WERI-Rb-1 (cell line): ENCODE measurements at regions not wholly inside any gene's neighbourhood (a gene's known extent, or its start where the extent isn't known, plus 50 kb on each side); places are given as distances from the start of the nearest gene placed in this dataset.

Source experiments
- DNase-seq: peaks from one replicate; pipeline ENCODE4 v3.0.0-alpha.2; 2020
- H3K27ac ChIP-seq: fragments of 250-450 bp; sonication (Bioruptor Pico); 2 replicates; pipeline ENCODE4 v1.5.1; 2020; ENCODE audit warnings: mild to moderate bottlenecking, moderate library complexity
- H3K27me3 ChIP-seq: fragments of 250-450 bp; sonication (Bioruptor Pico); 2 replicates; pipeline ENCODE4 v1.5.1; 2021; ENCODE audit warnings: mild to moderate bottlenecking, low read depth, moderate library complexity; ENCODE audit not compliant: insufficient read depth, severe bottlenecking
- H3K36me3 ChIP-seq: fragments of 250-450 bp; sonication (Bioruptor Pico); 2 replicates; pipeline ENCODE4 v1.5.1; 2020; ENCODE audit warnings: mild to moderate bottlenecking, moderate library complexity
- H3K4me3 ChIP-seq: 2 replicates; pipeline ENCODE4 v1.5.1; 2011; ENCODE audit warnings: low read depth, mild to moderate bottlenecking, control low read depth, low read length
- H3K9me3 ChIP-seq: fragments of 250-450 bp; sonication (Bioruptor Pico); 2 replicates; pipeline ENCODE4 v1.5.1; 2021; ENCODE audit warnings: mild to moderate bottlenecking, moderate library complexity; ENCODE audit not compliant: severe bottlenecking
- TF ChIP-seq, protein P1 (sequence below): IDR thresholded peaks from 2 replicates; pipeline ENCODE4 v1.5.1; 2011; ENCODE audit warnings: low read depth, mild to moderate bottlenecking, control low read depth, inconsistent platforms, low read length

DNA sequence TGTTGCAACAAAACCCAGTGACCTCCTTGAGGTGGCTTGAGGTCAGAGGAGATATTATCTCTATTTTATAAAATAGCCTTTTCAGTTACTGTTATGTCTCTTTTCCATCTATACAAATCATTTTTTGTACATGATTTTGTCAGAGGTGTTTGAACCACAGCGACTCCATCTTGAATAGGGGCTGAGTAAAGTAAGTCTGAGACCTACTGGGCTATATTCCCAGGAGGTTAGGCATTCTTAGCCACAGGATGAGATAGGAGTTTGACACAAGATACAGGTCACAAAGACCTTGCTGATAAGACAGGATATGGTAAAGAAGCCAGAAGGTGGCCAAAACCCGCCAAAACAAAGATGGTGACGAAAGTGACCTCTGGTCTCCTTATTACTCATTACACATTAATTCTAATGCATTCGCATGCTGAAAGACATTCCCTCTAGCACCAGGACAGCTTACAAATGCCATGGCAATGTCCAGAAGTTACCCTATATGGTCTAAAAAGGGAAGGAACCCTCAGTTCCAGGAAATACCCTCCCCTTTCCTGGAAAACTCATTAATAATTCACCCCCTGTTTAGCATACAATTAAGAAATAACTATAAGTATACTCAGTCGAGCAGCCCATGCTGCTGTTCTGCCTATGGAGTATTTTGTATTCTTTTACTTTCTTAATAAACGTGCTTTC is 283.9 kb upstream of the ISL1 start:
- Histone ChIP-seq H3K9me3 (no peaks in the 10 kb centered on the region), H3K36me3 (no peaks in the 10 kb centered on the region), H3K27me3 (peaks cover 76% of the 10 kb centered on the region), H3K4me3 (no peak overlapping the region), H3K27ac (no peak overlapping the region)
- TF ChIP-seq, protein P1, sequence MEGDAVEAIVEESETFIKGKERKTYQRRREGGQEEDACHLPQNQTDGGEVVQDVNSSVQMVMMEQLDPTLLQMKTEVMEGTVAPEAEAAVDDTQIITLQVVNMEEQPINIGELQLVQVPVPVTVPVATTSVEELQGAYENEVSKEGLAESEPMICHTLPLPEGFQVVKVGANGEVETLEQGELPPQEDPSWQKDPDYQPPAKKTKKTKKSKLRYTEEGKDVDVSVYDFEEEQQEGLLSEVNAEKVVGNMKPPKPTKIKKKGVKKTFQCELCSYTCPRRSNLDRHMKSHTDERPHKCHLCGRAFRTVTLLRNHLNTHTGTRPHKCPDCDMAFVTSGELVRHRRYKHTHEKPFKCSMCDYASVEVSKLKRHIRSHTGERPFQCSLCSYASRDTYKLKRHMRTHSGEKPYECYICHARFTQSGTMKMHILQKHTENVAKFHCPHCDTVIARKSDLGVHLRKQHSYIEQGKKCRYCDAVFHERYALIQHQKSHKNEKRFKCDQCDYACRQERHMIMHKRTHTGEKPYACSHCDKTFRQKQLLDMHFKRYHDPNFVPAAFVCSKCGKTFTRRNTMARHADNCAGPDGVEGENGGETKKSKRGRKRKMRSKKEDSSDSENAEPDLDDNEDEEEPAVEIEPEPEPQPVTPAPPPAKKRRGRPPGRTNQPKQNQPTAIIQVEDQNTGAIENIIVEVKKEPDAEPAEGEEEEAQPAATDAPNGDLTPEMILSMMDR = no peak
- DNase-seq = no peak

DNA sequence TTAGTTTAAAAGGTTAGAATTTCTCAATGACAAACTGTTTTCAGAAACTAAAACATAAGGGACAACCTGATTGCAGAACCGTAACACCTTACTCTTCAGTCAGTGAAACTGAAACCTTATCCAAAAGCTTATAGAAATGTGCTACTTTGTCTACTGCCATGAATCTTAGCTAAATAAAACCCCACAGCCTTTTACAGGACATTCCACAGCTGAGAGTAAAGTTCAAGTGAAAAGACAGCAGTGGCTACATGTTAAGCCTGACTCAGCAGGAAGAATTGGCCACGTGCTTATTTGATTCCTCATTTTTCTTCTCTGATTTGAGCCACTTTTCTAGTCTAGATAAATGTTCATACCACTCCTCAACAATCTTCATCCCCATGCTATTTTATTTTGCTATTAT is 278.7 kb upstream of the ISL1 start:
- no peak for DNase-seq
- TF ChIP-seq, protein P1 = no peak

GRCh38 chr5:51109786-51110410 is 273.4 kb upstream of the ISL1 start:
- Histone ChIP-seq H3K27ac (no peak overlapping the region), H3K9me3 (no peaks in the 10 kb centered on the region), H3K36me3 (no peaks in the 10 kb centered on the region), H3K27me3 (peaks cover 38% of the 10 kb centered on the region), H3K4me3 (no peak overlapping the region)
- DNase-seq = no peak
- TF ChIP-seq, protein P1 = no peak

More for the DNA sequence above, 278.7 kb upstream of the ISL1 start:
- no peak overlapping the region for H3K4me3 ChIP-seq
- no peaks in the 10 kb centered on the region for H3K36me3 ChIP-seq
- H3K9me3 ChIP-seq = no peaks in the 10 kb centered on the region
- H3K27ac ChIP-seq = no peak overlapping the region
- peaks cover 78% of the 10 kb centered on the region for H3K27me3 ChIP-seq

- Histone ChIP-seq H3K36me3 (no peaks in the 10 kb centered on the region), H3K27me3 (peaks cover 32% of the 10 kb centered on the region), H3K9me3 (no peaks in the 10 kb centered on the region), H3K4me3 (no peak overlapping the region), H3K27ac (no peak overlapping the region)
- DNase-seq = no peak
- TF ChIP-seq, protein P1 = no peak
Measured at GRCh38 chr5:51131266-51131665, 252.0 kb upstream of the ISL1 start.

- no peak overlapping the region for H3K4me3 ChIP-seq
- TF ChIP-seq, protein P1 = no peak
- H3K27me3 ChIP-seq = peaks cover 20% of the 10 kb centered on the region
- no peaks in the 10 kb centered on the region for H3K9me3 ChIP-seq
- no peak overlapping the region for H3K27ac ChIP-seq
- H3K36me3 ChIP-seq = no peaks in the 10 kb centered on the region
- DNase-seq = no peak
Measured at GRCh38 chr5:51138164-51138563, 245.1 kb upstream of the ISL1 start.

- Histone ChIP-seq H3K27me3 (peaks cover 24% of the 10 kb centered on the region), H3K36me3 (no peaks in the 10 kb centered on the region), H3K9me3 (no peaks in the 10 kb centered on the region), H3K27ac (no peak overlapping the region), H3K4me3 (no peak overlapping the region)
- DNase-seq = no peak
- TF ChIP-seq, protein P1 = no peak
Measured at GRCh38 chr5:51148437-51148836, 234.8 kb upstream of the ISL1 start.
